Natural killer cell (primary cell): ENCODE measurements at regions not wholly inside any gene's neighbourhood (a gene's known extent, or its start where the extent isn't known, plus 50 kb on each side); places are given as distances from the start of the nearest gene placed in this dataset.

Experiments
- ATAC-seq, 3 donors: fragments of 150-1000 bp in 2 of 3; fragments of 200-7000 bp in 1 of 3; cut with Tn5 transposase; 1 replicate in 1 of 3; 2 replicates in 2 of 3; pipeline ENCODE4 v1.10.0; 2021; ENCODE audit warnings: mild to moderate bottlenecking in 2 of 3, moderate library complexity in 2 of 3
- DNase-seq, 2 donors: peaks; one replicate each; pipeline versions ENCODE4 v3.0.0 to v3.0.0-alpha.2; 2013 to 2021; ENCODE audit warnings: mixed read lengths in 1 of 2
- H3K27ac ChIP-seq: one replicate; pipeline ENCODE4 v1.5.1; 2013; ENCODE audit warnings: mild to moderate bottlenecking, low read length
- H3K27me3 ChIP-seq: one replicate; pipeline ENCODE4 v1.6.1; 2013; ENCODE audit warnings: low read length; ENCODE audit not compliant: control insufficient read depth, insufficient read depth
- H3K36me3 ChIP-seq: one replicate; pipeline ENCODE4 v1.6.1; 2013; ENCODE audit warnings: low read length; ENCODE audit not compliant: control insufficient read depth, insufficient read depth
- H3K4me1 ChIP-seq: one replicate; pipeline ENCODE4 v1.6.1; 2013; ENCODE audit warnings: low read length; ENCODE audit not compliant: control insufficient read depth, insufficient read depth
- H3K4me3 ChIP-seq: one replicate; pipeline ENCODE4 v1.5.1; 2013; ENCODE audit warnings: low read length
- H3K9me3 ChIP-seq: one replicate; pipeline ENCODE4 v1.6.1; 2013; ENCODE audit warnings: low read length; ENCODE audit not compliant: control insufficient read depth, insufficient read depth
- H3K27ac Mint-ChIP-seq, 2 donors: one replicate each; pipeline ENCODE4 v1.8.0; 2022; ENCODE audit warnings: mild to moderate bottlenecking in 2 of 2, mixed read lengths in 2 of 2, moderate library complexity in 1 of 2
- H3K27me3 Mint-ChIP-seq, 2 donors: one replicate each; pipeline ENCODE4 v1.8.0; 2022; ENCODE audit warnings: low read depth in 2 of 2, mixed read lengths in 2 of 2
- H3K36me3 Mint-ChIP-seq: one replicate; pipeline ENCODE4 v1.8.0; 2022; ENCODE audit warnings: mixed read lengths
- H3K4me1 Mint-ChIP-seq, 2 donors: one replicate each; pipeline ENCODE4 v1.8.0; 2022; ENCODE audit warnings: mixed read lengths in 2 of 2
- H3K4me3 Mint-ChIP-seq: one replicate; pipeline ENCODE4 v1.8.0; 2022; ENCODE audit warnings: mild to moderate bottlenecking, moderate library complexity, mixed read lengths
- H3K9me3 Mint-ChIP-seq, 2 donors: one replicate each; pipeline ENCODE4 v1.8.0; 2022; ENCODE audit warnings: mixed read lengths in 2 of 2
- WGBS: methylation state at CpG from one replicate; pipeline ENCODE4 v1.1.7; 2013; ENCODE audit warnings: missing lambda C conversion rate; ENCODE audit not compliant: insufficient coverage; 5-methylcytosine and 5-hydroxymethylcytosine counted together
- intact Hi-C: fragments of 100-400 bp; cut with micrococcal nuclease; formaldehyde crosslinking; loops from one replicate; pipeline ENCODE4 v1.14.2; 2022
- TF ChIP-seq, protein P1 (sequence below): fragments of 200-600 bp; IDR thresholded peaks from one replicate; pipeline ENCODE4 v1.8.0; 2022; ENCODE audit warnings: antibody characterized with exemption

GRCh38 chr4:130479674-130480073 is 1383.7 kb downstream of the C4orf33 start:
- DNase-seq (no peak), ATAC-seq (no peak)
- Histone ChIP-seq H3K27me3 (no peaks in the 10 kb centered on the region), H3K4me1 (no peaks in the 10 kb centered on the region), H3K4me3 (no peak overlapping the region), H3K36me3 (no peaks in the 10 kb centered on the region), H3K27ac (no peak overlapping the region), H3K9me3 (peaks cover 5% of the 10 kb centered on the region)
- H3K9me3 Mint-ChIP-seq: peaks cover 17 to 26% of the 10 kb centered on the region in 2 donors
- H3K27me3 Mint-ChIP-seq: no peaks in the 10 kb centered on the region
- TF ChIP-seq, protein P1, sequence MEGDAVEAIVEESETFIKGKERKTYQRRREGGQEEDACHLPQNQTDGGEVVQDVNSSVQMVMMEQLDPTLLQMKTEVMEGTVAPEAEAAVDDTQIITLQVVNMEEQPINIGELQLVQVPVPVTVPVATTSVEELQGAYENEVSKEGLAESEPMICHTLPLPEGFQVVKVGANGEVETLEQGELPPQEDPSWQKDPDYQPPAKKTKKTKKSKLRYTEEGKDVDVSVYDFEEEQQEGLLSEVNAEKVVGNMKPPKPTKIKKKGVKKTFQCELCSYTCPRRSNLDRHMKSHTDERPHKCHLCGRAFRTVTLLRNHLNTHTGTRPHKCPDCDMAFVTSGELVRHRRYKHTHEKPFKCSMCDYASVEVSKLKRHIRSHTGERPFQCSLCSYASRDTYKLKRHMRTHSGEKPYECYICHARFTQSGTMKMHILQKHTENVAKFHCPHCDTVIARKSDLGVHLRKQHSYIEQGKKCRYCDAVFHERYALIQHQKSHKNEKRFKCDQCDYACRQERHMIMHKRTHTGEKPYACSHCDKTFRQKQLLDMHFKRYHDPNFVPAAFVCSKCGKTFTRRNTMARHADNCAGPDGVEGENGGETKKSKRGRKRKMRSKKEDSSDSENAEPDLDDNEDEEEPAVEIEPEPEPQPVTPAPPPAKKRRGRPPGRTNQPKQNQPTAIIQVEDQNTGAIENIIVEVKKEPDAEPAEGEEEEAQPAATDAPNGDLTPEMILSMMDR: no peak
- no peak overlapping the region for H3K27ac Mint-ChIP-seq
- intact Hi-C loops: no loop called here
- H3K4me1 Mint-ChIP-seq: no peaks in the 10 kb centered on the region
- WGBS: 75% methylated on average over 2 of the region's 2 CpGs
- no peak overlapping the region for H3K4me3 Mint-ChIP-seq
- peaks cover 18% of the 10 kb centered on the region for H3K36me3 Mint-ChIP-seq

DNA sequence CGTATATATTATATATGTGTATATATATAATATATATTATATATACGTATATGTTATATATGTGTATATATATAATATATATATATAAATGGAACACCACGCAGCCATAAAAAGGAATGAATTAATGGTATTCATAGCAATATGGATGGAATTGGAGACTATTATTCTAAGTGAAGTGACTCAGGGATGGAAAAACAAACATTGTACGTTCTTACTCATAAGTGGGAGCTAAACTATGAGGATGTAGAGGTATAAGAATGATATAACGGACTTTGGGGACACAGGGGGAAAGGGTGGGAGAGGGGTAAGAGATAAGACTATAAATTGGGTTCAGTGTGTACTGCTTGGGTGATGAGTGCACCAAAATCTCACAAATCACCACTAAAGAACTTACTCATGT is 1388.9 kb downstream of the C4orf33 start:
- no peaks in the 10 kb centered on the region for H3K4me1 ChIP-seq

DNA sequence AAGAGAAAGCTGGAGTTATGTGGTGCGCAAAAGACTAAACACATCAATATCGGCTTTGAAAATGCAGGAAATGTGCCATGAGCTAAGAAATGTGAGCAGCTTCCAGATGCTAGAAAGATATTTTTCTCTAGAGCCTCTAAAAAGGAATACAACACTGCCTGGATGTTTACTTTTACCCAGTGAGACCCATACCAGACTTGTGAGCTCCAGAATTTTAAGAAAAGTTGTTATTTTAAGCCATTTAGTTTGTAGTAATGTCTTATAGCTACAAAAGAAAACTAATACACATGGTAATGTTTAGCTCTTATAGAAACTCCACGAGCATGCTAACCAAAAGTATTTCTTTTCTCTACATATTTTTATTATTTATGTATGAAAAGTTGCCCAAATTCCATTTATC is 1389.4 kb downstream of the C4orf33 start:
- peaks cover 16 to 18% of the 10 kb centered on the region in 2 donors for H3K9me3 Mint-ChIP-seq
- no peaks in the 10 kb centered on the region for H3K27me3 Mint-ChIP-seq
- TF ChIP-seq, protein P1: no peak
- Histone ChIP-seq H3K4me1 (no peaks in the 10 kb centered on the region), H3K4me3 (no peak overlapping the region), H3K27me3 (no peaks in the 10 kb centered on the region), H3K36me3 (no peaks in the 10 kb centered on the region), H3K27ac (no peak overlapping the region), H3K9me3 (peaks cover 5% of the 10 kb centered on the region)
- H3K36me3 Mint-ChIP-seq: peaks cover 10% of the 10 kb centered on the region
- H3K27ac Mint-ChIP-seq: no peak overlapping the region
- WGBS: 95% methylated on average over 2 of the region's 3 CpGs
- intact Hi-C loops: no loop called here
- no peak for ATAC-seq
- no peak overlapping the region for H3K4me3 Mint-ChIP-seq
- no peak for DNase-seq
- no peaks in the 10 kb centered on the region for H3K4me1 Mint-ChIP-seq

More for the DNA sequence above, 1388.9 kb downstream of the C4orf33 start:
- ATAC-seq (no peak), DNase-seq (no peak)
- Mint-ChIP-seq H3K4me3 (no peak overlapping the region), H3K9me3 (peaks cover 16 to 18% of the 10 kb centered on the region in 2 donors), H3K4me1 (no peaks in the 10 kb centered on the region), H3K36me3 (peaks cover 10% of the 10 kb centered on the region), H3K27ac (no peak overlapping the region), H3K27me3 (no peaks in the 10 kb centered on the region)
- Histone ChIP-seq H3K27ac (no peak overlapping the region), H3K4me3 (no peak overlapping the region), H3K9me3 (peaks cover 5% of the 10 kb centered on the region), H3K27me3 (no peaks in the 10 kb centered on the region), H3K36me3 (no peaks in the 10 kb centered on the region)
- intact Hi-C loops: no loop called here
- TF ChIP-seq, protein P1: no peak
- 95% methylated on average over 3 of the region's 5 CpGs for WGBS

DNA sequence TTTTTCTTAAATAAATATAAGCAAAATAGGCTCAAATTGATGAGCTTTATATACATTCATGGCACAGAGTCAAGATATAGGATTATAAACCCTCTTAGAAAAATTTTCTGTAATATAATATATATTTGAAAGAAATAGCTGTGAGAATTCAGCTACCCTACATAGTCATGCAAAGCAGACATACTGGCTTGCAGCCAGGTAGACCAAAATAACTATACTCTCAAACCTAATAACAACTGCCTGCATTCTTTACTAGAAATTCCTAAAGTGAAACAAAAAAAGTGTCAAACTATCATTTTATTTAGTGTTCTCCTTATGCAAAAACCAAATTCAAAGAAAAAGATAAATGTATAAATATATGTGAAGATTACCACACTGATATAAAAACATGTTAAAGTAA is 1390.2 kb downstream of the C4orf33 start:
- Histone ChIP-seq H3K27ac (no peak overlapping the region), H3K4me1 (no peaks in the 10 kb centered on the region), H3K27me3 (no peaks in the 10 kb centered on the region), H3K9me3 (peaks cover 5% of the 10 kb centered on the region), H3K36me3 (no peaks in the 10 kb centered on the region), H3K4me3 (no peak overlapping the region)
- intact Hi-C loops: no loop called here
- H3K27ac Mint-ChIP-seq: no peak overlapping the region
- peaks cover 10% of the 10 kb centered on the region for H3K36me3 Mint-ChIP-seq
- H3K4me3 Mint-ChIP-seq: no peak overlapping the region
- no peak for DNase-seq
- ATAC-seq: no peak
- TF ChIP-seq, protein P1: no peak
- no peaks in the 10 kb centered on the region for H3K27me3 Mint-ChIP-seq
- peaks cover 13 to 18% of the 10 kb centered on the region in 2 donors for H3K9me3 Mint-ChIP-seq
- H3K4me1 Mint-ChIP-seq: no peaks in the 10 kb centered on the region
